Stimulated activated naive CD8-positive, alpha-beta T cell treated with anti-CD3 and anti-CD28 coated beads, Interleukin-15, Interleukin-2, amounts not matched to agents 100 U/mL and 50 U/mL, for 24 hours (primary cell): ENCODE measurements at regions not wholly inside any gene's neighbourhood (a gene's known extent, or its start where the extent isn't known, plus 50 kb on each side); places are given as distances from the start of the nearest gene placed in this dataset.

Experiments
- ATAC-seq: fragments of 150-1000 bp; cut with Tn5 transposase; one replicate; pipeline ENCODE4 v1.10.0; 2021
- DNase-seq: peaks from one replicate; pipeline ENCODE4 v3.0.0; 2021

DNA sequence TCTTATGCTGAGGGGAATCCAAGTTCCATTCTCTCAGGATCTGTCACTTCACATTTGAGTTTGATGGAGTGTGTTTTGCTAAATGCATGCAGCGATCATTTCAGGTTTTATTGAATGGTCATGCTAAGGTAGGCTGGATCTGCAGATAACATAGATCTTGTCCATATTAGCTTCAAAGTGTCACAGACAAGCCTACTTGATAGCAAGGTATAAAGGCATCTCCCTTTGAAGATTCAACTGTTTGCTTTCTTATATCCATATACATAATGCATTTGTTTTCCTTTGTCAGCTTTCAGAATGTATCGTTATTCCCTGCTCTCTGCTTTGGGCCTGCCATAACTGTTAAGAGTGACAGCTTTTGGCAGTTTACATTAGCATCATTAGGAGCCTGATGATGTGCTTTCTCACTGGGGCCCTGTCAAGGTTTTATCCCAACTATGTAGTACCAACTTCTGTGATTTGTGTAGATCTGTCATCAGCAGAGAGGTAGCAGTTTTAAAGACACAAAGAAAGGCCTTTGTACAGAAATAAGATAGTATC is 604.3 kb upstream of the CDH7 start:
- DNase-seq (no peak), ATAC-seq (no peak)

DNA sequence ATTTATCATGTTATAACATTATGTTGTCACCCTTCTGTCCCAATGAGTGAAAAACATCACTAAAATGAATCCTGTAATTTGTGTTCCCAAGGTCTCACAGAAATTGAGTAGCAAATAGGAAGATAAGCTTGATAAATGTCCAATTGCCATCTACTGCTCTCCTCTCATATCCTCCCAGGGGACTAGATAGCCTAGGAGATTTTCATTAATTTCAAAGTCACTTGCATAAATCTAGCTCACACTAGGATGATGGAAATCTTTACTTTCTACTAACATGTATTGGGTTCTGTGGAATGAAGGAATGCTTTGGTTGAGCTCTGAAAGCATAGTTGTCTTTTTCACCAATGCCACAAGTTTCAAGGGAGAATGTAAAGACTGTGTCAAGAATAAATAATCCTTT is 605.5 kb upstream of the CDH7 start:
- ATAC-seq (no peak), DNase-seq (no peak)

DNA sequence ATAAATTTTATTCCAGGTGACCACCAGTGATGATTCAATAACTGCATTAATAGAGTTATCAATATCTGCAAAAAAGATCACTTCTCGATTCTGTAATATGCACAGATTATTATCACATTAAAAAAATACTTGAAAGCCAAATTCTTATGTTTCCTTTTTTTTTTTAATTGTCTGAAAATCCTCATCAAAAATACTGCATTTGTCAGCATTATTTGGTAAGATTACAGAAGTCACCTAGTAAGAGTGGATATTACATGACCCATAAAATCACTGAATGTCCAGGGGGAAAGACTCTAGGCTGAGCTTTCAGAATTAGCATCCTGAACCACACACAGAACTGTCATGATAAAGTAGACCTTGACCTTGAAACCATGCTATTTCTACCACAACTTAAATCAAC is 617.2 kb upstream of the CDH7 start:
- no peak for ATAC-seq
- DNase-seq = no peak

DNA sequence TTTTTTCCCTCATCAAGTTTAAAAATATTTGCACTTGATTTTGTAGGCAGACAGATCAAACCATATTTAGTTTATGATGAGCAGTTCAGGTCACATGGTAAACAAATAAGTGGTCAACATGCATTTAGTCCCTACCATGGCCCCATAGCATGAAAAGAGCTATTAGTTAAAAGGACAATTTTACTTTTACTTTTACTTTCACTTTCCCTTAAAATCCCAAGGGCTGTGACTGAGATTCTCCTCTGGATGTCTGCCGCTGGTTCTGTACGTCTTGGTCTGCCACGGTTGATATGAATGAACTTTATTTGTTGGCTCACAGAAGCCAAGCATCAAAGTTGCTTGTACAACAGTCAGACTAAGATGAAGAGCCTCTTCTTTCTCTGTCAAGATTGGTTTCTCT is 626.2 kb upstream of the CDH7 start:
- no peak for ATAC-seq
- no peak for DNase-seq

DNA sequence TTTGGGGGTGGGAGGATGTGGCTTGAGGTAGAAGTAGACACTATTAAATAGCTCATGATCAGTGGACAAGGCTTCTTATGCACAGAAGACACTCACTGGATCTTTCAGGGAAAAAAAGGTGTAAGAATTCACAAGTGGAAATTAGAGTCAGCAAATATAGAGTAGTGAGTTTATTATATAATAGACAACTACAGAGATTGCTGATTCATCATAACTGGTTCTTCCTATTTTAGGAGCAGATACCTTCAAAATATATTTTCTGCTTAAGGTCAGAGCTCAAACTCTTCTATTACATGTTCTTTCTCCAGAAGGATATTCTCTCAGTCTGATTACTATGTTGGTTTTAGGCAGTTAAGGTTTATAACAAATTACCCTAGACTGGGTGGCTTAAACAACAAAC is 646.9 kb upstream of the CDH7 start:
- DNase-seq = no peak
- ATAC-seq = no peak

DNA sequence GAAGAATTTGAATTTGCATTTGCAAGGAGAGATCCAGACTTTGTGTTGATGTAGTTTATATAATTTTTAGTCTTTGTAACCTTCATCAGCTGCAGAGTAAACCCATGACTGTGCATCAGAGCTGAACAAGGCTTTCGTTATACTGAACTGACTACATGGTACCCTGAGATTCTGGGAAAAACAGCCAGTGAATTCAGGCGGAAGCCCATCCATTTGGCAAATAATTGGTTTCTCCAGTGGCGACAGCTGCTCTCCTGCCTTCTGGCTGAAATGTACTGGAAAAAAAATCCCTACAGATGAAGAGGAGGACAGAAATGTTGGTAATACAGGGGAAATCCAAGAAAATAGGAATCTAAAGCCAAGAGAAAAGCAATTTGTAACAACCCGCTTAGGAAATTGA is 657.5 kb upstream of the CDH7 start:
- DNase-seq (no peak), ATAC-seq (no peak)

DNA sequence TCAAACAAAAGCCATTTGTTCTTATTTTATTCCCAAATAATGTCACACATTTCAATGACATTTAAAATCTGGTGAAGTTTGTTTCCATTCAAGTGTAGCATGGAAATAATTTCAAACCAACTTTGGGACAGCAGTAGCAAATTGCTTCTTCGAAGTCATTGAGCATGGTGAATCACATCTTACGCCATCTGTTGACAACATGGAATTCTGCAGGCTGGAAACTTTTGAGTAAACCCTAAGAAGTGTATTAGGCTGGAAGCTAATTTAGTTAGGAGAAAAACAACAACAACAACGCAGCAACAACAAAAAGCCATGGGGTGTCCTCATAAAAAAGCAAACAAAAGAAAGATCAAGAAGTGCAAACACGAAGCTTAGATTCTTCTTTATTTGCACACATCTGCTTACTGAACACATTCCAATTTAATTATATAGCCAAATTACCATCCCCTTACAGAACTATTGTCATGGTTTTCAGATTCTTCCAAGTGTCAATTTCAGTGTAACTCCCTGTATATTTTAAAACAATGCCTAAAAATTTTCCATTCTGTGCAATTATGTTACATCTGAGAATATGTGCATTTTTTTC is 659.0 kb upstream of the CDH7 start:
- ATAC-seq (no peak), DNase-seq (no peak)

DNA sequence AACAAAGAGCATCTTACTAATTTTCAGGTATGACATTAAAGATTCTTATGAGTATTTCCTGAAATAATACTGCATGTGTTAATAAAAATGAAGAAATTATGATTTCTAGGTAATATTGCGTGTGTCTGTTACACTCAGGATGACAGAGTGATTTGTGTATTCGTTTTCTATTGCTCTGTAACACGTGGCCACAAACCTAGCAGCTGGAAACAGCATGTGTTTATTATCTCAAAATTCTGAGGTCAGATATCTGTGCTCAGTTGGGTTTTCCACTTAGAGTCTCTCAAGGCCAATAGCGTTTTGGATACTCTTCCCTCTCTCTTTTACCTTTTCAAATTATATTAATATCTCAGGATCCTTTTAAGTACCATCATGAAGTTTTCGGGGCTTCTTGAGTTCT is 667.9 kb upstream of the CDH7 start:
- ATAC-seq = no peak
- no peak for DNase-seq

DNA sequence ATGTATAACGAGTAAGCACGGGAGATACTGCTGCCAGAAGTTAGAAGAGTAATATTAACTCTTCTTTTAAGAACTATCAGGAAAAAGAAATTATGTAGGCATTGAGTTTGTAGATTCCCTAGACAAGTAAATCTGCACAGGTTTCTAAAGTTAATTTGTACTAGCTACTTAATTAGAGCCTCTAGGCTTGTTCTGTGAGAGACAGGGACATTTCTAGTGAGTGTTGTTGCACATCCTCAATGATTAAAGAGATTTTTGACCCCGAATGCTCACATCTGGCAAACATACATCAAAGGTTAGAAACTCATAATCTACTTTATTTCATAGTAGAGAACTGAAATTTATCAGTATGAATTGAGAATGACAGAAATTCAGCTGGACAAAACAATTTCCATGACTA is 669.0 kb upstream of the CDH7 start:
- ATAC-seq = no peak

DNA sequence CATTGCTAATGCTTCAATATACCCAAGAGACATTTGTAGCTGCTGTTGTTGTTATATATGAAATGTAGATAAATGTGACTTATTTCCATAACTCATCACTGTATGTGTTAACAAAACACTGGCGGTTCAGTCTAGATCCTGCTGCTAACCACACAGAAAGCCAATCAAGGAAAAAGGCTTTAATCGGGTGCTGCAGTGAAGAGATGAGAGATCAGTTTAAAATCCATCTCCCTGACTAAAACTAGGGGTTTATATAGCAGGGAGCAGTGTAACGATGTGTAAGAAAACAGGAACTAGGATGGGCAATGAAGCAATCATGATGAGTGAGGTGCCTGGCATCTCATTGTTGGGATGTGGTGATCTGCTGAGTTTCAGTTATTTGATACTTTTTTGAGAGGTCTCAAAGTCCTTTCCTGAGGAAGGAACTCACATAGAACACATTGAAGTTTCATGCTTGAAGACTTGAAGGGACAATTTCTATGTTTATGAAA is 677.7 kb upstream of the CDH7 start:
- DNase-seq (no peak), ATAC-seq (no peak)

More for the DNA sequence above, 669.0 kb upstream of the CDH7 start:
- DNase-seq = no peak

DNA sequence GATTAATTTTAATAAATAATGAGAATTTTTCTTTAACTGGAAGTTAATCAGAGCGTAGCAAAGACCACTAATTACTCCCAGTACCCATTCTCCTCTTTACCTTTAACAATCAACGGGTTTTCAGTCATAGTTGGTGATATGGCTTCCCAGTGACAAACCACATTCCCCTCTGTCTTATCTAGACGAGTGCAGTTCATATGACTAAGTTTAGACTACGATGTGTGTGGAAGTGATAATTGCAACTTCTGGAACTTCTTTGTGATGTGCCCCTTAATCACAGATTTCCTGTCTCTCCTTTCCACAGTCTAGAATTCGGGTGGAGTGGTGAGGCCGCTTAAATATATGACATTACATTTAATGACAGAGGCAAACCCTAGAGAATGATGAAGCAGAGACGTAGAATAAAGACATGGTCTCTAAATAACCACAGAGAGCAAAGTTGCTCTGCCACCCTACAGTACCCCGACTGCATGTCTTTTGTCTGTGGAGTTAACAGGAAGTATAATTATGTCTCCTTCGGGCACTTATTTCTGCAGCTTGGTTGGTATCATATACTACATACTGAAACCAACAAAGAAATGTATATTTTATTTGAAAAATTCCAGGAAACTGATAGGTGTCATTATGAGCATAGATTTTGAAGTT is 693.3 kb upstream of the CDH7 start:
- no peak for DNase-seq
- ATAC-seq = no peak

DNA sequence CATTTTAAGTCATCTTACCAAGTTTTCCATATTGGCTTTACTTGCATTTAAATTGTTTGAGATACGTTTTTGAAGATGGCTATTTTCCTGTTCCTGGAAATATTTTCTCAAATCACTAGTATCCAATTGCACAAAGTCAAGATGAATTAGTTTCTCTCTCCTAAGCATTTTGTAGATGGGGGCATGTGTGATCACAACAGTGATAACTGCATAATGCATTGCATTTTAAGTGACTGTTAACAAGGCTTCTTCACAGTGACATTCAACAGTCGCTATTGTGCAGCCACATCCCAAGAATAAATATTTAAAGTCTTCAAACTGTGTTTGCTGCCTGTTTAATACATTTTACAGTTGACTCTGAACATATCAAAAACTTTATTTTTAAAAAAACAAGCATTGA is 694.2 kb upstream of the CDH7 start:
- DNase-seq = no peak
- no peak for ATAC-seq

DNA sequence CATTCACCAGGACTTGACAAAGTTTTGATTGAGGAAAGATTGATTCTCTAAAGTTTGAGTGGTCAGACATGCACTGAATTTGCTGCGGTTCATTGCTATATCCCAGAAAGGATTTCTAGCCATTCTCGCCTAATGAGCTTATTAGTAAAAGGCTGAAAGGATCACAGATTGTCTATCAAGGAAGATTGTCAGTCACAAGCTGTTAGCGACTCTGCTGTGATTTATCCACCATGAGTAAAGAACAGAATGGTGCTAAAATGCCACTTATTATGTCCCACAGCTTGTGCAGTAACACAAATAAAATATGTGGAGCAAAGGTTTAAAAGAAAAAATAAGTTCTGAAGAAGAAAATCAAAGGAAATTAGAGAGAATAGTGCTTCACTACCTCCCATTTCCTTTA is 701.2 kb upstream of the CDH7 start:
- no peak for DNase-seq
- no peak for ATAC-seq

DNA sequence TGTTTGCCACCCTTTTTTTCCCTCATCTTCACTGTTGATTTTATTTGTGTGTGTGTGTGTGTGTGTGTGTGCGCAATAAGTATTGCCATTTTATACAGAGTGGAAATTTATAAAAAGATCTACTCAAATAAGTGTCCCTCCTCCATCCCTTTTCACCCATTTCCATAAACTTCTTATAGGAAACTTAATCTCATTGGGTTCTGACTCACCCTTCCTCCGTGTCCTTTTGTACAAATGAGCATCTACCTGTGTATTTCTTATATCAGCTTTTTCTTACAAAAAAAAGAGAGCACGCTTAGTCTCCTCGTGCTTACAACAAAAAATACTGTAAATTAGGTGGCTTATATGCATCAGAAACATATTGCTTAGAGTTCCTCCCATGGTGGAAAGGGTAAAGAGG is 711.2 kb upstream of the CDH7 start:
- ATAC-seq = no peak

DNA sequence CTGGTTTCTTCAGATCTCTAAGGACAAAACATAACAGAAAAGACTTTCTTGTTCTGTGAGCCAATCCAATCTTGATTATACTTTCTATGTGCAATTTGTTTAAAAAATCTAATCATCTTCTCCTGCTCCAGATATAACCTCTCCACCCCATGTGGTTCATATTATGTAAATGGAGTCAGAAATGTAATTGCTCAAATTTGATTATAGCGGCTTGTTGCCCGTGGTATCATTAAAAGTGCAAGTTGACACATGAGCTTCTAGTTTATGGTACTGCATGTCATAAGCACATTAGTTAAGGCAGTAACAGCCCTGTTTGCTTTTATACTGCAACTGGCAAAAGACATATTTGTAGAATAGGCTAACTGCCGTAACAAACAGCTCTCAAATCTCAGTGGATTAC is 715.1 kb upstream of the CDH7 start:
- DNase-seq (no peak), ATAC-seq (no peak)

More for the DNA sequence above, 711.2 kb upstream of the CDH7 start:
- DNase-seq = no peak

DNA sequence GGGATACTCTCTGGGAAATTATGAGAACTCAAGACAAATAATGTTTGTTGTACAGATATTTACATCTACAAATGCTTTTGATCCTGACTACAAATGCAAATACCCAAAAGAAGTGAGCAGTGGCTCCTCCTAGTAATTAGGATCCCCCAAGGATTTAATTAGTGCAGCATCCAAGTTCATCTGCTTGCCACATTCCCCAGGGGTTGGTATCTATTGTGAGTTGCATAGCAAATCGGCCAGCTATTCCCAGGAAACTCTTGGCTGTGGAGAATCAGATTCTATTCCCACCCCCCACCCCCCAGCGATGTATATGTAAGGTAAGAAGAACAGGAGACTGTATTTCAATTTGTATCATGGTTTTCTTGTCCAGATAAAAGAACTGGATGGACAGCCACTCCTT is 725.1 kb upstream of the CDH7 start:
- ATAC-seq (no peak), DNase-seq (no peak)

DNA sequence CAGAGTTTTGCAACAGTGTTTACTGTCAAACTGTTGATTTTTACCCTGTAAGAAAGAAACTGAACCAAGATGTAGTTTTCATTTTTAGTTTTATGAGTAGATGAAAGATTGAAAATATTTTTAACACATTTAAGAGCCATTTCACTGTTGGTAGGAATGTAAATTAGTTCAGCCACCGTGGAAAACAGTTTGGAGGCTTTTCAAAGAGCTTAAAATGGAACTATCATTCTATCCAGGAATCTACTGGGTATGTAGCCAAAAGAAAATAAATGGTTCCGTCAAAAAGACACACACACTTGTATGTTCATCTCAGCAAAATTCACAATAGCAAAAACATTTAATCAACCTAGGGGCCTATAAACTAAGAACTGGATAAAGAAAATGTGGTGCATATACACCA is 729.8 kb upstream of the CDH7 start:
- DNase-seq (no peak), ATAC-seq (no peak)

DNA sequence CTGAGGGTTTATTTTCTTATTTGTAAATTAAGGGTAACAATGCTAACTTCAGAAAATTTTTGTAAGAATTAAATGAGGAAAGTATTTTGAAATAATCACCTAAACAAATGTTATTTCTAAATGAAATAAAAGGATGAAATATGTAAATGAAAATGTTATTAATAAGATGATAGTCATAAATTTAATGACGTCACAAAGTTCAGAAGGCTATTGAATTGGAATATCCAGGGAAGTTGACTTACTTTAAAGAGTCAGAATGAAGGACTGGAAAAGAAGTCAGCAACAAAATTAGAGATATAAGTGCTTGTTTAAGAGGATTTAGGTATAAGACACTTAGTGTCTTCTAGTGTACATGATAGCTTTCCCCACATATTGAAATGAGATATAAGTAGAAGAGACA is 732.6 kb upstream of the CDH7 start:
- DNase-seq (no peak), ATAC-seq (no peak)

DNA sequence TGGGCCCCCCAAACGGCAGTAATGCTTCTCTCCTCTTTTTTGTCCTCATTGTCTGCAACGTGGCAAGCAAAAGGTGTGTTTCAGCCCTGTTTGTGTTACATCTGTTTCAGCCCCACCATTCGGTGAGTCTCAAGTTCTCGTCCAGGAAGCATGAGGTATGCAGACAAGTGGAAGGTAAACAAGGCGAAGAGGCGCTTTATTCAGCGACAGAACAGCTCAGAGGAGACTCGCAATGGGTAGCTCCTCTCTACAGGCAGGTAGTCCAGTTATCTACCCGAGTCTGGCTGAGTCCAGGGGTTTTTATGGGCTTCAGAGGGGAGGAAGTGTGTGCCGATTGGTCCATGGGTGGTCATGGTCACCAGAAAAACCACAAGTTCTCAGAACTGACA is 733.4 kb upstream of the CDH7 start:
- no peak for ATAC-seq
- DNase-seq = no peak

DNA sequence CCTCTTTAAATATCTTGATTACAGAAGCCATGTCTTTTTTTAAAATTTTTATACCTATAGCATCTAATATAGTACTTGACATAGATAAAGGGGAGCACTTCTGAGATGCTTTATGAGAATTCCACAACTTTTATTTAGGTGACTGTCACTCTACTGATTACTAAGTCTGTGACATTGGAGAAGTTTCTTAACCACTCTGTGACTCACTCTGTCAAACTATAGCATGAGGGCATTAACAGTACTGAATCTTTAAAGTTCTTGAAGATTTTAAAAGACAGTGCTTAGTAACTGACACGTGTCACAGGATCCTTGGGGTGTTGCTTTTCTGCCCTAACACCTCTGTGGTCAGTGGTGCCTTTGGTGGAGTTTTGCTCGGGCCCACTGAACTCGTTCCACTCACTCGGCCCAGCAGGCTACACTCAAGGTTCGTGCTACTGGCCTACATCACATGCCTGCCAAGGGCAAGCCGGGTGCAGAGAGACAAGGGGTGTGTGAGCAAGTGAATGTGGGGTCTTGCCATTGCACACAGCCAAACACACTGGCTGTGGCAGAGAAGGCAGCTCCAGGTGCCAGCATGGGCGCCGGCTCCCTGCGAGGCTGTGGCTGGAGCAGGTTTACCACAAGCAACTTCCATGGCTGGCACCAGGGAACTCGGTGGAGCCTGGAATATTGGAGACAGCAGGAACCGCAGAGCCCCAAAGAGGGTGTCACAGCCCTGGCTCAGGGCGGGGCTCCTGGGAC is 734.0 kb upstream of the CDH7 start:
- DNase-seq (no peak), ATAC-seq (no peak)

DNA sequence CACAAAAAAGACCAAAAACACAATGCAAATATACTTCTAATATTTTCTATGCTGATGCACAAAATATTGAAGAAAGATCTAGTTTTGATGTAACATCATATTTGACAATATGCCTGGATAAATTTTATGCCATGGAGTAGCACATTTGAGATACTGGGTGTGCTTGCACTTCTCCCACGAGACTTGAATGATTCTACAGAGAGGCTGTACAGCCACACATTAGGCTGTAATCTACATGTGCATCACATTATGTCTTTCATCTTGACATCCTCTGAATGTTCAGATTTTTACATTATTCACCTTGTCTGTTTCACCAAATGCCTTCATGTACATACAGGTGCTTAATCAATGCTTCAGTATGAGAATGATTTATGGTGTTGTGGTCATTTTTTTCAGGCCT is 756.4 kb upstream of the CDH7 start:
- ATAC-seq (no peak), DNase-seq (no peak)

DNA sequence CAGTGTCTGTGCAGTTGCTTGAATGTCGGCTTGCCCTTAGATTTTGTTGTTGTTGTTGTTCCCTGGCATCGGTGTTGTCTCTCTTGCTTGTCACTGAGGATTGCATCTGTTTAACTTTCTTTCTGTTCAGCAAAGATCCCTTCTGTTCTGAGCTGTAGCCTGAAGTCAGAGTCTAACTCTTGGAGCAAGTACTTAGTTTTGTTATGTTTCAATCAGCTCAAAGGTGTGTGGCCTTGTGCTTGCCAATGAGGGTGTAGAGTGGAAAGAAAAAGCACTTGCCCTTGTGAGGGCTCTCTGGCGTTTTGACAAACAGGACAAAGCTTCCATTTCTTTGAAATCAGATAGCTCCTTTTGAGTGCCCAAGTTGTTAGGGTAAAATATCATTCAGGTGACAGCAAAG is 757.1 kb upstream of the CDH7 start:
- ATAC-seq (no peak), DNase-seq (no peak)

DNA sequence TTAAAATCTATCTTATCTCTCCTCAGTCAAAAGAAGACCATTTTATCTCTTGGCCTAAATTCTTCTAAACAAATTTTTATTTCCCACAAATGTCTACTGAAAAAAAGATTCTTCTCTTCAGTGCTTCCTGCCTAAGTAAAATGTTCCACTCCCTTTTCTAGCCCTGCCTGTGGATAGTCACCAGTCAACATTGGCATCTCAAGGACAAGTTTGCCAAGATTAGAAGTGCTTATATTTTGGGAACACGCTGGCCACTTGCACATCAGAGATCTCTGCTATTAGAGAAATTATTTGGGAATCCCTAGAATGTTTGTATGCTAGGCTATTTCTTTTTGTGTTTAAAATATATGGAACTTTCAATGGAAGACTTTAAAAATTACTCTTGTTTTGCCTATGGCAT is 758.2 kb upstream of the CDH7 start:
- ATAC-seq = no peak

DNA sequence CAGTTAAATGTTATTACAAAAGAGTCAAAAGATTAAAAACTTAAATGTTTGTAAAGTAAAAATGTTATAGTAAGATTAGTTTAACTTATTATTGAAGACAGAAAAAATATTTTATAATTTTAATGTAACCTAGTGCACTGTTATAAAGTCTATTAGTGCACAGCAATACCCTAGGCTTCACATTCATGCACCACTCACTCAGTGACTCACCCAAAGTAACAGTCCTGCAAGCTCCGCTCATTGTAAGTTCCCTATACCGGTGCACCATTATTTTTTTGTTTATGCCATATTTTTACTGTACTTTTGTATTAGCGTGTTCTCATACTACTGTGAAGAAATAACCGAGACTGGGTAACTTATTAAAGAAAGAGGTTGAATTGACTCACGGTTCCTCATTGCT is 759.7 kb upstream of the CDH7 start:
- no peak for ATAC-seq

More for the DNA sequence above, 758.2 kb upstream of the CDH7 start:
- no peak for DNase-seq

More for the DNA sequence above, 759.7 kb upstream of the CDH7 start:
- DNase-seq = no peak
